IMR-90 (cell line): ENCODE measurements at regions not wholly inside any gene's neighbourhood (a gene's known extent, or its start where the extent isn't known, plus 50 kb on each side); places are given as distances from the start of the nearest gene placed in this dataset.

Source experiments
- ATAC-seq: fragments of 200-7000 bp; cut with Tn5 transposase; 2 replicates; pipeline ENCODE4 v1.9.1; 2020; ENCODE audit warnings: low read depth, mild to moderate bottlenecking, moderate library complexity
- BruUV-seq: library from RNA; stranded (reverse); fragments of 400-500 nt; replicated peaks from 2 replicates; lab custom pipeline; 2021; lab: Mats Ljungman, UMichigan
- CTCF ChIA-PET: fragments of 300-600 bp; formaldehyde crosslinking; extraction: SDS; loops from one replicate; lab custom pipeline; 2021; ENCODE audit warnings: antibody characterized with exemption; lab: Yijun Ruan, JAX
- POLR2A ChIA-PET: fragments of 300-600 bp; sonication (Branson Sonifier 250); formaldehyde crosslinking; loops from one replicate; lab custom pipeline; 2022; ENCODE audit warnings: antibody characterized with exemption; ENCODE audit not compliant: unreplicated experiment; lab: Charles Lee
- DNase-seq: peaks from one replicate; pipeline ENCODE4 v3.0.0; 2013
- H2AFZ ChIP-seq: replicated peaks from 2 replicates; pipeline ENCODE3; 2013; ENCODE audit warnings: low read length, mild to moderate bottlenecking; ENCODE audit not compliant: poor library complexity
- H2AK5ac ChIP-seq: 2 replicates; pipeline ENCODE4 v1.6.1; 2013; ENCODE audit warnings: low read depth, low read length, inconsistent platforms
- H2AK9ac ChIP-seq: replicated peaks from 2 replicates; pipeline ENCODE3; 2013; ENCODE audit warnings: mild to moderate bottlenecking, low read depth, low read length, moderate library complexity; ENCODE audit not compliant: poor library complexity
- H2BK120ac ChIP-seq: 2 replicates; pipeline ENCODE4 v1.6.1; 2013; ENCODE audit warnings: low read depth, low read length, inconsistent platforms
- H2BK15ac ChIP-seq: 3 replicates; pipeline ENCODE4 v1.6.1; 2013; ENCODE audit warnings: low read depth, low read length, inconsistent platforms
- H2BK20ac ChIP-seq: 2 replicates; pipeline ENCODE4 v1.6.1; 2013; ENCODE audit warnings: low read depth, mild to moderate bottlenecking, inconsistent platforms, low read length, moderate library complexity
- H2BK5ac ChIP-seq: 2 replicates; pipeline ENCODE4 v1.6.1; 2013; ENCODE audit warnings: mild to moderate bottlenecking, low read depth, low read length, inconsistent platforms; ENCODE audit not compliant: poor library complexity, severe bottlenecking
- H3K14ac ChIP-seq: replicated peaks from 2 replicates; pipeline ENCODE4 v1.6.1; 2013; ENCODE audit warnings: low read depth, low read length, inconsistent platforms
- H3K18ac ChIP-seq: 2 replicates; pipeline ENCODE4 v1.6.1; 2013; ENCODE audit warnings: low read depth, low read length, control low read depth
- H3K23ac ChIP-seq: 2 replicates; pipeline ENCODE4 v1.6.1; 2013; ENCODE audit warnings: low read depth, low read length, inconsistent platforms
- H3K27ac ChIP-seq: 2 replicates; pipeline ENCODE4 v1.5.1; 2013; ENCODE audit warnings: mild to moderate bottlenecking, control low read depth, low read length; ENCODE audit not compliant: insufficient read depth
- H3K27me3 ChIP-seq: 2 replicates; pipeline ENCODE4 v1.6.1; 2013; ENCODE audit warnings: low read length; ENCODE audit not compliant: control insufficient read depth, insufficient read depth
- H3K36me3 ChIP-seq: 2 replicates; pipeline ENCODE4 v1.6.1; 2013; ENCODE audit warnings: low read length, mixed read lengths; ENCODE audit not compliant: control insufficient read depth, insufficient read depth
- H3K4ac ChIP-seq: 2 replicates; pipeline ENCODE4 v1.6.1; 2013; ENCODE audit warnings: low read depth, low read length, inconsistent platforms
- H3K4me1 ChIP-seq: 2 replicates; pipeline ENCODE4 v1.6.1; 2013; ENCODE audit warnings: low read length, mixed read lengths; ENCODE audit not compliant: control insufficient read depth, insufficient read depth
- H3K4me2 ChIP-seq: 2 replicates; pipeline ENCODE4 v1.6.1; 2013; ENCODE audit warnings: low read depth, mild to moderate bottlenecking, control low read depth, low read length, moderate library complexity
- H3K4me3 ChIP-seq: 2 replicates; pipeline ENCODE4 v1.5.1; 2013; ENCODE audit warnings: low read depth, mild to moderate bottlenecking, control low read depth, low read length, moderate library complexity; ENCODE audit not compliant: insufficient read depth
- H3K56ac ChIP-seq: 2 replicates; pipeline ENCODE4 v1.6.1; 2013; ENCODE audit warnings: low read length, inconsistent platforms; ENCODE audit not compliant: insufficient read depth; ENCODE audit errors: extremely low read depth
- H3K79me1 ChIP-seq, 2 experiments: 2 replicates each; pipeline ENCODE4 v1.6.1; 2013; ENCODE audit warnings: low read length in 2 of 2, inconsistent platforms in 1 of 2, low read depth in 1 of 2
- H3K9ac ChIP-seq: 2 replicates; pipeline ENCODE4 v1.6.1; 2013; ENCODE audit warnings: low read depth, low read length, control low read depth
- H3K9me1 ChIP-seq: 2 replicates; pipeline ENCODE4 v1.6.1; 2013; ENCODE audit warnings: low read length, inconsistent platforms; ENCODE audit not compliant: insufficient read depth
- H3K9me3 ChIP-seq: 2 replicates; pipeline ENCODE4 v1.6.1; 2013; ENCODE audit warnings: low read length; ENCODE audit not compliant: control insufficient read depth, insufficient read depth
- H4K20me1 ChIP-seq: 2 replicates; pipeline ENCODE4 v1.6.1; 2013; ENCODE audit warnings: low read length, inconsistent platforms; ENCODE audit not compliant: insufficient read depth
- H4K5ac ChIP-seq: 2 replicates; pipeline ENCODE4 v1.6.1; 2013; ENCODE audit warnings: mild to moderate bottlenecking, low read depth, low read length, control low read depth
- H4K8ac ChIP-seq, 2 experiments: 2 replicates each; pipeline ENCODE4 v1.6.1; 2013; ENCODE audit warnings: low read depth in 2 of 2, low read length in 2 of 2, control low read depth in 1 of 2, inconsistent platforms in 1 of 2
- H4K91ac ChIP-seq: 2 replicates; pipeline ENCODE4 v1.6.1; 2013; ENCODE audit warnings: low read depth, low read length, inconsistent platforms; ENCODE audit not compliant: insufficient read depth
- BHLHE40 ChIP-seq: fragments of 150-350 bp; IDR thresholded peaks from 2 replicates; pipeline ENCODE4 v1.6.1; 2016; ENCODE audit warnings: mild to moderate bottlenecking, low read depth, low read length
- CEBPB ChIP-seq: IDR thresholded peaks from 2 replicates; pipeline ENCODE4 v1.6.1; 2012; ENCODE audit warnings: low read depth, low read length, improper control_type of control experiment
- CHD1 ChIP-seq: IDR thresholded peaks from 2 replicates; pipeline ENCODE4 v1.6.1; 2012; ENCODE audit warnings: low read depth, low read length, improper control_type of control experiment
- CTCF ChIP-seq: conservative IDR thresholded peaks from 2 replicates; pipeline ENCODE4 v1.5.1; 2012; ENCODE audit warnings: mild to moderate bottlenecking, low read depth, low read length, improper control_type of control experiment
- FOS ChIP-seq: fragments of 150-350 bp; IDR thresholded peaks from 2 replicates; pipeline ENCODE4 v1.6.1; 2016; ENCODE audit warnings: low read depth, low read length
- MAFK ChIP-seq: IDR thresholded peaks from 2 replicates; pipeline ENCODE4 v1.6.1; 2012; ENCODE audit warnings: low read depth, low read length, improper control_type of control experiment
- MAZ ChIP-seq: IDR thresholded peaks from 2 replicates; pipeline ENCODE4 v1.6.1; 2012; ENCODE audit warnings: low read depth, mild to moderate bottlenecking, low read length, improper control_type of control experiment, moderate library complexity, borderline replicate concordance
- MXI1 ChIP-seq: IDR thresholded peaks from 2 replicates; pipeline ENCODE4 v1.6.1; 2012; ENCODE audit warnings: low read depth, mild to moderate bottlenecking, low read length, moderate library complexity, borderline replicate concordance
- NFE2L2 ChIP-seq: fragments of 150-350 bp; IDR thresholded peaks from 2 replicates; pipeline ENCODE4 v1.6.1; 2016; ENCODE audit warnings: low read depth, mild to moderate bottlenecking, low read length
- POLR2A ChIP-seq: IDR thresholded peaks from 2 replicates; pipeline ENCODE4 v1.6.1; 2012; ENCODE audit warnings: mild to moderate bottlenecking, low read depth, low read length
- RAD21 ChIP-seq: IDR thresholded peaks from 2 replicates; pipeline ENCODE4 v1.6.1; 2012; ENCODE audit warnings: low read length, improper control_type of control experiment
- RCOR1 ChIP-seq: IDR thresholded peaks from 2 replicates; pipeline ENCODE4 v1.6.1; 2012; ENCODE audit warnings: mild to moderate bottlenecking, low read length, improper control_type of control experiment; ENCODE audit not compliant: insufficient replicate concordance
- RFX5 ChIP-seq: IDR thresholded peaks from 2 replicates; pipeline ENCODE4 v1.8.0; 2012; ENCODE audit warnings: low read depth, mild to moderate bottlenecking, low read length, moderate library complexity
- SMC3 ChIP-seq: fragments of 150-350 bp; IDR thresholded peaks from 2 replicates; pipeline ENCODE4 v1.6.1; 2016; ENCODE audit warnings: low read depth, mild to moderate bottlenecking, antibody characterized with exemption, low read length, moderate library complexity
- USF2 ChIP-seq: fragments of 150-350 bp; IDR thresholded peaks from 2 replicates; pipeline ENCODE4 v1.6.1; 2017; ENCODE audit warnings: mild to moderate bottlenecking, antibody characterized with exemption, low read length, low read depth
- dilution Hi-C: fragments of 300-500 bp; cut with HindIII; formaldehyde crosslinking; loops from one replicate; pipeline ENCODE4 v1.14.3; 2018; ENCODE audit warnings: low sequenced_read_pairs; ENCODE audit not compliant: unreplicated experiment
- in situ Hi-C: fragments of 300-500 bp; cut with MboI; formaldehyde crosslinking; loops from 3 replicates; pipeline ENCODE4 v1.14.3; 2019; ENCODE audit warnings: low sequenced_read_pairs, inconsistent platforms, mixed read lengths
- intact Hi-C: fragments of 100-400 bp; cut with micrococcal nuclease; formaldehyde crosslinking; loops from 2 replicates; pipeline ENCODE4 v1.10.0; 2022
- TF ChIP-seq, protein P1 (sequence below): fragments of 150-350 bp; IDR thresholded peaks from 2 replicates; pipeline ENCODE4 v1.6.1; 2016; ENCODE audit warnings: low read depth, mild to moderate bottlenecking, low read length, moderate library complexity, borderline replicate concordance

GRCh38 chr1:190046231-190046630 lies 431.4 kb downstream of the BRINP3 start:
- no peak overlapping the region for H4K91ac ChIP-seq
- ChIA-PET CTCF (no interaction called here), POLR2A (no interaction called here)
- no peak overlapping the region for H2BK5ac ChIP-seq
- H4K5ac ChIP-seq: no peak overlapping the region
- no peak overlapping the region for H3K27ac ChIP-seq
- no peak overlapping the region for H3K56ac ChIP-seq
- H3K14ac ChIP-seq: no peak overlapping the region
- DNase-seq (no peak), ATAC-seq (no peak)
- H3K9me3 ChIP-seq: no peaks in the 10 kb centered on the region
- H2AFZ ChIP-seq: no peak overlapping the region
- H3K79me1 ChIP-seq: no peaks in the 10 kb centered on the region
- H4K8ac ChIP-seq: no peak overlapping the region
- H3K23ac ChIP-seq: no peak overlapping the region
- in situ Hi-C loops: no loop called here
- no peak overlapping the region for H3K4me3 ChIP-seq
- BruUV-seq: no TSS peak
- no peak overlapping the region for H2BK20ac ChIP-seq
- no peaks in the 10 kb centered on the region for H3K36me3 ChIP-seq
- TF ChIP-seq MAZ (no peak), RFX5 (no peak), RCOR1 (no peak), CTCF (no peak), MAFK (no peak), NFE2L2 (no peak), BHLHE40 (no peak), SMC3 (no peak), MXI1 (no peak), CEBPB (no peak), CHD1 (no peak), USF2 (no peak), RAD21 (no peak), FOS (no peak), POLR2A (no peak)
- TF ChIP-seq, protein P1, sequence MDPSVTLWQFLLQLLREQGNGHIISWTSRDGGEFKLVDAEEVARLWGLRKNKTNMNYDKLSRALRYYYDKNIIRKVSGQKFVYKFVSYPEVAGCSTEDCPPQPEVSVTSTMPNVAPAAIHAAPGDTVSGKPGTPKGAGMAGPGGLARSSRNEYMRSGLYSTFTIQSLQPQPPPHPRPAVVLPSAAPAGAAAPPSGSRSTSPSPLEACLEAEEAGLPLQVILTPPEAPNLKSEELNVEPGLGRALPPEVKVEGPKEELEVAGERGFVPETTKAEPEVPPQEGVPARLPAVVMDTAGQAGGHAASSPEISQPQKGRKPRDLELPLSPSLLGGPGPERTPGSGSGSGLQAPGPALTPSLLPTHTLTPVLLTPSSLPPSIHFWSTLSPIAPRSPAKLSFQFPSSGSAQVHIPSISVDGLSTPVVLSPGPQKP: no peak
- no peak overlapping the region; the same call in 1 of the 2 replicates for H2AK5ac ChIP-seq
- H4K20me1 ChIP-seq: no peaks in the 10 kb centered on the region
- no peaks in the 10 kb centered on the region for H3K27me3 ChIP-seq
- no peaks in the 10 kb centered on the region for H3K4me1 ChIP-seq
- no peak overlapping the region for H2BK15ac ChIP-seq
- no peak overlapping the region for H3K18ac ChIP-seq
- no peaks in the 10 kb centered on the region for H3K9me1 ChIP-seq
- H3K9ac ChIP-seq: no peak overlapping the region
- no peak overlapping the region for H3K4ac ChIP-seq
- intact Hi-C loops: no loop called here
- no peak overlapping the region for H3K4me2 ChIP-seq
- H2AK9ac ChIP-seq: no peak overlapping the region
- H2BK120ac ChIP-seq: no peak overlapping the region
- dilution Hi-C loops: no loop called here
